ENCODE measurements at regions not wholly inside any gene's neighbourhood (a gene's known extent, or its start where the extent isn't known, plus 50 kb on each side); places are given as distances from the start of the nearest gene placed in this dataset.

- no peaks in the 10 kb centered on the region for H3K36me3 Mint-ChIP-seq
- peaks cover 9% of the 10 kb centered on the region for H3K9me3 Mint-ChIP-seq
- DNase-seq (ENCODE audit: low spot score in 2 of 2, unreplicated experiment in 2 of 2): no peak
- H3K4me1 Mint-ChIP-seq: peaks cover 9% of the 10 kb centered on the region
- no peak overlapping the region for H3K27ac Mint-ChIP-seq
- TF ChIP-seq CTCF (IDR thresholded peaks at IDR 0.05; ENCODE audit: unreplicated experiment): no peak
- H3K4me3 Mint-ChIP-seq: no peak overlapping the region
- H3K27me3 Mint-ChIP-seq (ENCODE audit: low read depth): peaks cover 19% of the 10 kb centered on the region
Observed at GRCh38 chr18:7381307-7381706, 150.4 kb downstream of the LRRC30 start.

- DNase-seq (ENCODE audit: low spot score in 2 of 2, unreplicated experiment in 2 of 2): no peak
- Mint-ChIP-seq H3K4me3 (no peak overlapping the region), H3K27me3 (ENCODE audit: low read depth) (peaks cover 22% of the 10 kb centered on the region), H3K27ac (no peak overlapping the region), H3K9me3 (peaks cover 5% of the 10 kb centered on the region), H3K4me1 (peaks cover 9% of the 10 kb centered on the region), H3K36me3 (no peaks in the 10 kb centered on the region)
- no peak for TF ChIP-seq CTCF (IDR thresholded peaks at IDR 0.05; ENCODE audit: unreplicated experiment)
Observed at GRCh38 chr18:7382328-7383001, 151.6 kb downstream of the LRRC30 start.

GRCh38 chr18:7383002-7383980 lies 152.4 kb downstream of the LRRC30 start:
- Mint-ChIP-seq H3K4me1 (peaks cover 12% of the 10 kb centered on the region), H3K27me3 (ENCODE audit: low read depth) (peaks cover 22% of the 10 kb centered on the region), H3K9me3 (no peaks in the 10 kb centered on the region), H3K36me3 (no peaks in the 10 kb centered on the region), H3K4me3 (no peak overlapping the region), H3K27ac (no peak overlapping the region)
- TF ChIP-seq CTCF (IDR thresholded peaks at IDR 0.05; ENCODE audit: unreplicated experiment): no peak
- no peak for DNase-seq (ENCODE audit: low spot score in 2 of 2, unreplicated experiment in 2 of 2)

- Mint-ChIP-seq H3K27ac (no peak overlapping the region), H3K4me3 (no peak overlapping the region), H3K36me3 (no peaks in the 10 kb centered on the region), H3K4me1 (peaks cover 23% of the 10 kb centered on the region), H3K9me3 (no peaks in the 10 kb centered on the region), H3K27me3 (ENCODE audit: low read depth) (peaks cover 12% of the 10 kb centered on the region)
- DNase-seq (ENCODE audit: low spot score in 2 of 2, unreplicated experiment in 2 of 2): no peak
- no peak for TF ChIP-seq CTCF (IDR thresholded peaks at IDR 0.05; ENCODE audit: unreplicated experiment)
Observed at GRCh38 chr18:7388741-7389140, 157.9 kb downstream of the LRRC30 start.

GRCh38 chr18:7390731-7391492 lies 160.0 kb downstream of the LRRC30 start:
- Mint-ChIP-seq H3K27ac (no peak overlapping the region), H3K4me1 (peaks cover 27% of the 10 kb centered on the region), H3K9me3 (no peaks in the 10 kb centered on the region), H3K4me3 (no peak overlapping the region), H3K36me3 (no peaks in the 10 kb centered on the region), H3K27me3 (ENCODE audit: low read depth) (peaks cover 3% of the 10 kb centered on the region)
- DNase-seq (ENCODE audit: low spot score in 2 of 2, unreplicated experiment in 2 of 2): no peak
- TF ChIP-seq CTCF (IDR thresholded peaks at IDR 0.05; ENCODE audit: unreplicated experiment): no peak

Measured in mesothelial cell of epicardium (in vitro differentiated cells).